HG03135 (cell line): ENCODE measurements at regions not wholly inside any gene's neighbourhood (a gene's known extent, or its start where the extent isn't known, plus 50 kb on each side); places are given as distances from the start of the nearest gene placed in this dataset.
"Not testable (repeated sequence)": the region's sequence is repeated elsewhere in the genome, so short reads cannot be mapped to it uniquely, and the experiment has no call there.

ENCODE experiments used
- ATAC-seq: cut with Tn5 transposase; IDR thresholded peaks from one replicate; pipeline ENCODE4 v1.9.1; 2021; ENCODE audit warnings: mild to moderate bottlenecking, moderate library complexity; ENCODE audit not compliant: unreplicated experiment

- ATAC-seq, result no peak
Observed at GRCh38 chr6:106855117-106855516, 119.4 kb downstream of the CD24 start.

DNA sequence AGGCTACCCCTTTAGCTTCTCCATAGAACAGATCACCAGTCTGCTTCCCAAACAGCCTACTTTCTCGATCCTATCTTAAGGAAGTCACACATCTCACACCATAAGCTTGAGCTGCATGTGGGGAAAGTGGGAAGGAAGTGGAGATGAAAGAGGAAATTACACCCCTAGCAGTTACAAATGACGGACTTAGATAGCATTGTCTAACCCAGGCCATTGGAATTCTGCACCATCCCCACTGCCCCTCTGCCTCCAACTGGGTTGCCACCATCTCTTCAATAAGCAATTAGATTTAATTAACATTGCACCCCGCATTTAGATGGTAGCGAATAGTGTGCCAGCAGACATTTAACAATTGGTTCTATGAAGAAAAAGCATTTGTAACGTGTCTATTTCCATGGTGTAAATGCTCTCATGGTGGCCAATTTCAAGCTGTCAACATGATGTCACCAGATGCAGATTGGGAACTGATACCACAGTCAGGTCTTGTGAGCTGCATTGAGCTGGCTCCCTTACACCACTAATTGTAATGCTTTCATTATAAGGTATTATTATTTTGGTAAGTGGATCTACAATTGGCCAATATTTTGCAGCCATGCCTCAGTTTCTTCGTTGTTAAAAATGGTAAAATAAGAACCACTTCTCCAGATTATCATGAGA, 124.7 kb downstream of the CD24 start:
- ATAC-seq, result no peak

GRCh38 chr6:106849120-106849519, 125.4 kb downstream of the CD24 start:
- no peak for ATAC-seq

DNA sequence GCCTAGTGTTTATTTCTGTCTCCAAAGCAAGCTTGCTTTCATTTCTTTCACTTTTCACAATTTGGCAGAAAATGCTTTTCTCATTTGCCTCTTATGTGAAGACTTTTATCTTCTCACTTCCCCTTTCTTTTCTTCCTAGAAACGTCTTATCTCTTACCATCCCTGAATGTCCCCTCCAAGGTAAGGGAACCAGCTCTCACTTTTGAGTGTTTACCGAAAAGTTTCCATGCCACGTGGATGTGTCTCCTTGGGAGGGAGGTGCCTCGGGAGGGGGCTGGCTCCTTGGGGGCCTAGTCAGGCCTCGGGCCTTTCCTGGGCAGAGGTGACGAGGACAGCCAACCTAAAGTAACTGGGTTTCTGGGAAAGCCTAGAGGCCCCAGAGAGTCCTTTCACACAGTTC, 127.4 kb downstream of the CD24 start:
- peak; percentile 50 for ATAC-seq

- no peak for ATAC-seq
Observed at GRCh38 chr6:106844930-106845329, 129.6 kb downstream of the CD24 start.

- ATAC-seq, result no peak
Observed at GRCh38 chr6:106832766-106833510, 141.6 kb downstream of the CD24 start.

GRCh38 chr6:106830930-106831329, 143.6 kb downstream of the CD24 start:
- ATAC-seq, result no peak

GRCh38 chr6:106829451-106829850, 145.1 kb downstream of the CD24 start:
- no peak for ATAC-seq

DNA sequence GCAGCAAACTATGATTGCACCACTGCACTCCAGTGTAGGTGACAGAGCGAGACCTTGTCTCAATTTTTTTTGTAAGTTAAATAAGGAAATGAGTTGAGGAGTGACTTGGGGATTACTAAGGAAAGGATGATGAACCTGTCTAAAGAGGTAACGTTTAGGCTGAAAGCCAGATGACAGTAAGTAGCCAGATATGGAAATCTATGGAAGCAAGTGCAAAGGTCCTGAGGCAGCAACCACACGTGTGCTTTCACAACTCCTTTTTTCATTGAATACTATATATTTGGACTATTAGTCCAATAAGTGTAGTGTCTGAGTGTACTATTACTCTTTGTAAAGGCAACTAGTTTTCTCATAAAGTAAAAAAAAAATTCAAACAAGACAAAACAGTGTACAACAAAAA, 147.4 kb downstream of the CD24 start:
- ATAC-seq, result no peak

DNA sequence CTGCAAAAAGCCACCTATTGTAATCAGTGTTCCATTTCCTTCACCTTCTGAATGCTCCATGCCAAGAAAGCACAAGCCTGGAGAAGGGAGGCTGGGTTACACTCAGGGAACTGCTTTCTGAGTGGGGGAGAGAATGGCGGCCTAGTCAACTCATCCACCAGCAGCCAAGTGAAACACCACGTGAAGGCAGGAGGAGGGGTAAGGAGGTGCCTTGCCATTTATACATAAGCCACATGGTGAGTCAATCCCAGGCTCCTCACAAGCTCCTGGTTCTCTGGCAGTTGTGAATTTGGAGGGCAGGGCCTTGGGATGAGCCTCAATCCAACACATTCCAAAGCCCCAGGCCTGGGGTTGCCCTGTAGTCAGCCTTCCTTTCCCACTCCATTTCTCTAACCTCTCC, 149.4 kb downstream of the CD24 start:
- no peak for ATAC-seq

DNA sequence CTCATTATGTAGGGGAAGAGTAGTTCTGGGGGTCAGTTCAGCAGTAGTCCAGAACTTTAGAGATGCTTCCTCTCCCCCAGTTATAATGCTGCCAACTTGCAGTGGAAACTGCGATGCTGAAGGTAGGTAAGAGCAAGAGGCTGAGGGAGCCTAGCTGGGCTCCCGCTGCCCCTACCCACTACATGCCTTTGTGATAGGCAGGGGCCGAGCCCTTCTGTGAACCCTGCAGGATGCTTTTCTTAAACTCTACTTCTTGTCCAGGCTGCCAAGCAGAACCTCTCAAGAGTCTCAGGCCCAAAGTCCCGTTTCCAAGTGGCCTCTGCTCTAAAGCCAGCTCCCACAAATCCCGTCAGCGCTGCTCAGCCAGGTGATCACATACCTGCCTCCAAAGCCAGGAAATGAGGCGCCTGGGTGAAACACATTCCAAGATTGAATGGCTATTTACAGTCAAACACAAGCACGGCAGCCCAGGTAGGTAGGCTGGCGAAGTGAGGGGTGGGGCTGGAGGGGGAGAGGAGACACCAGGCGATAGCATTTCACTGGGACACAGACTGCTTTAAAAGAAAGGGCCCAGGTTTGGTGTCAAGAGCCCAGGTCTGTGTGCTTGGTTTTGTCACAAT, 150.7 kb downstream of the CD24 start:
- no peak for ATAC-seq

- ATAC-seq, result no peak
Observed at GRCh38 chr6:106823058-106823457, 151.5 kb downstream of the CD24 start.

- no peak for ATAC-seq
Observed at GRCh38 chr6:106820412-106820852, 154.1 kb downstream of the CD24 start.

DNA sequence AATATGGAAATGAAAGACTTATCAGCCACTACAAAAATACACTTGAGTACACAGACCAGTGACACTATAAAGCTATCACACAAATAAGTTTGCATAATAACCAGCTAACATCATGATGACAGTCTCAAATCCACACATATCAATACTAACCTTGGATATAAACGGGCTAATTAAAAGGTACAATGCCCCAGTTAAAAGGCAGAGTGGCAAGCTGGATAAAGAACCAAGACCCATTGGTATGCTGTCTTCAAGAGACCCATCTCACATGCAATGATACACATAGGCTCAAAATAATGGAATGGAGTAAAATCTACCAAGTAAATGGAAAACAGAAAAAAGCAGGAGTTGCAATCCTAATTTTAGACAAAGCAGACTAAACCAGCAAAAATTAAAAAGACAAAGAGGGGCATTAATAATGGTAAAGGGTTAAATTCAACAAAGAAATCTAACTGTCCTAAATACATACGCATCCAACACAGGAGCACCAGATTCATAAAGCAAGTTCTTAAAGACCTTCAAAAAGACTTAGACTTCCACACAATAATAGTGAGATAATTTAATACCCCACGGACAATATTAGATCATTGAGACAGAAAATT, 163.3 kb downstream of the CD24 start:
- no peak for ATAC-seq

DNA sequence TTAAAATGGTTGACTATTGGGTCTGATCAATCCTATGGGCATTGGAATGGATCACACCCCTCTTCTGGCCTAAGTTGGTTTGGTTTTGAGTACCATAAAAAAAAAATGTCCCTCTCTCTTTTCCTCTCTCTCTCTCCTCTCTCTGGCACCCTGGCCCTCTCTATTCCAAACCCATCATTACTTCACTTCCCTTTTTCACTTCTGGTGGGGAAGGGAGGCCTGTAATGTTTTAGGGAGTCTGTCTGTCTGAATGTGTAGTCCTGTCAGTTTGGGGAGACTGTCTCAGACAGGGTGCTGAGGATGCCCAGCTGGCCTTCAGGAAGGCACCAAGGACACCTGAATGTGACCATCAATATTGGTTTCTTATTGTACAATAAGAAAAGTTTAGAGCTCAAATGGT, 165.8 kb downstream of the CD24 start:
- no peak for ATAC-seq

GRCh38 chr6:106807947-106808611, 166.4 kb downstream of the CD24 start:
- no peak for ATAC-seq

GRCh38 chr6:106806253-106806652, 168.3 kb downstream of the CD24 start:
- ATAC-seq, result not testable (repeated sequence)

DNA sequence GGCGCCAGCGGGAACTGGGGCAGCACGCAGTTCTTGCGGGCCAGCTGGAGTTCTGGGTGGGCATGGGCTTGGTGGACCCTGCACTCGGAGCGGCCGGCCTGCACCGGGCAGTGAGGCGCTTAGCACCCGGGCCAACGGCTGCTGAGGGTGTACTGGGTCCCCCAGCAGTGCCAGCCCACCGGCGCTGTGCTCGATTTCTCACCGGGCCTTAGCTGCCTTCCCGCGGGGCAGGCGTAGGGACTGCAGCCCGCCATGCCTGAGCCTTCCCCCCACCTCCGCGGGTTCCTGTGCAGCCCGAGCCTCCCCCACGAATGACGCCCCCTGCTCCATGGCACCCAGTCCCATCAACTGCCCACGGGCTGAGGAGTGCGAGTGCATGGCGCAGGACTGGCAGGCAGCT, 168.8 kb downstream of the CD24 start:
- no peak for ATAC-seq

DNA sequence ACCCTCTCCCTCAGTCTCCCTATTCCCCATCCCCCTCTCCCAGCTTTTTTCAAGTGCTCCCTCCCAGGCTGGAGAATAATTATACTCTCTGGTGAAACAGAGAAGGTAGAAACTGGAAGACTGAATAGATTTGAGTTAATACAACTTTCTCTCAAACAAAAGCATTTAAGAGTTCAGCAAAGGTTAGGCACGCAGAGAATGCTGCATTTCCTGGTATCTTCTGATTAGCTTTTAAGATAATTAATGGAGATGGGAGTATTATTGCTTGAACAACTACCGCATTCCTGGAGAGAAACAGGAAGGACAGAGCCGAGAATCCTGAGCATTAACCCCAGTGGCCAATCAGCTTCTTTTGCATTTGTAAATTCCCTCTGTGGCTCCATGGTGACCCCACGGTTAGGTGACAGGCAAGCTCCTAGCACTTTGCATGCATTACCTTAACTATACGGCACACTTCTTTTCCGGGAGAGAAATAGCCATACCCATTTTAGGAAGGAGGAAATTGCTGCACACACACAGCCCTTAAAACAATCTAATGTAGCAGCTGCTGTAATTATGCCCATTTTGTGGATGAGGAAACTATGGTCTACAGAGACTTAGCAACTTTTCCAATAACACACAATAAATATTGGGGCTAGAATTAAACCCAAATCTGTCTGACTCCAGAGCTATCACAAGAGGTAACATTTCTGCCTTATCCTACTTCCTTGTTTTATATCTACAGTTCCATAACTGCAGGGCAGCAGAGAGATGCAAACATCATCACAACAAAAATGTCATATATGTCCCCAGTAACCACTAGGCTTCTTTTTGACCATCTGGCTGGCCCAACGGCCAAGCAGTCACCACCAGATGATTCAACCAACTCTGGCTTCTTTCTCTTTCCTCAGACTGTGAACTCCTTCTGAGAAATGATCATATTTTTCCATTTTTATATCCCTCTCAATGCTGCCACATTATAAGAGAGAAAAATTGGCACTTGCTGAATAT, 169.9 kb downstream of the CD24 start:
- ATAC-seq, result no peak

- ATAC-seq, result no peak
Observed at GRCh38 chr6:106803188-106803587, 171.3 kb downstream of the CD24 start.
